ENCODE measurements at regions not wholly inside any gene's neighbourhood (a gene's known extent, or its start where the extent isn't known, plus 50 kb on each side); places are given as distances from the start of the nearest gene placed in this dataset.
"Not testable (repeated sequence)": the region's sequence is repeated elsewhere in the genome, so short reads cannot be mapped to it uniquely, and the experiment has no call there.

DNA sequence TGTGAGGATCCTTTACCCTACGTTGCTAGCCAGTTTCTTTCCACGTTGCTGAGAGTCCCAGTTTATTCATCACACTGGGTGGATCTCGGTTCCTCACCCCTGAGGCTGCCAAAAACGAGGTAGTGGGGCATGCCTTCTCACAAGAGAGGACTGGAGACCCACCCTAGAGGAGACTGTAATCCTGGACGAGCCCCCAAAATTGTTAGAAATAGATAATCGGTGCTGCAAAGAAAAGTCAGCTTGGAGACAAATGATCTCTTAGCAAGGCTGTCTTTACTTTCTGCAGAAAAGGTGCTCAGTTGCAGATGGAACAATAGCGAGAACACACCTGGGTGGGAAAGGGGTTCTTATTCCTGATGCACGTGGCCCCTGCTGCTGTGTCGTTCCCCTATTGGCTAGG, 101.8 kb downstream of the TMEM167A start:
- DNase-seq: peak; percentile 18
- no peaks in the 10 kb centered on the region for H4K20me1 ChIP-seq (ENCODE audit: insufficient read depth, low read length)
- no peak for ATAC-seq (ENCODE audit: insufficient read depth, low read depth)
- H3K9ac ChIP-seq (ENCODE audit: low read depth, low read length): no peak overlapping the region
- H3K9me3 ChIP-seq (ENCODE audit: insufficient read depth, low read length, severe bottlenecking): peaks cover 20% of the 10 kb centered on the region
- no peaks in the 10 kb centered on the region for H3K79me2 ChIP-seq (ENCODE audit: insufficient read depth, low read length)
- TF ChIP-seq, protein P1, sequence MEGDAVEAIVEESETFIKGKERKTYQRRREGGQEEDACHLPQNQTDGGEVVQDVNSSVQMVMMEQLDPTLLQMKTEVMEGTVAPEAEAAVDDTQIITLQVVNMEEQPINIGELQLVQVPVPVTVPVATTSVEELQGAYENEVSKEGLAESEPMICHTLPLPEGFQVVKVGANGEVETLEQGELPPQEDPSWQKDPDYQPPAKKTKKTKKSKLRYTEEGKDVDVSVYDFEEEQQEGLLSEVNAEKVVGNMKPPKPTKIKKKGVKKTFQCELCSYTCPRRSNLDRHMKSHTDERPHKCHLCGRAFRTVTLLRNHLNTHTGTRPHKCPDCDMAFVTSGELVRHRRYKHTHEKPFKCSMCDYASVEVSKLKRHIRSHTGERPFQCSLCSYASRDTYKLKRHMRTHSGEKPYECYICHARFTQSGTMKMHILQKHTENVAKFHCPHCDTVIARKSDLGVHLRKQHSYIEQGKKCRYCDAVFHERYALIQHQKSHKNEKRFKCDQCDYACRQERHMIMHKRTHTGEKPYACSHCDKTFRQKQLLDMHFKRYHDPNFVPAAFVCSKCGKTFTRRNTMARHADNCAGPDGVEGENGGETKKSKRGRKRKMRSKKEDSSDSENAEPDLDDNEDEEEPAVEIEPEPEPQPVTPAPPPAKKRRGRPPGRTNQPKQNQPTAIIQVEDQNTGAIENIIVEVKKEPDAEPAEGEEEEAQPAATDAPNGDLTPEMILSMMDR (IDR thresholded peaks at IDR 0.05; ENCODE audit: borderline replicate concordance, extremely low read depth, low read length, poor library complexity, severe bottlenecking): no peak
- no peak for TF ChIP-seq EZH2 (IDR thresholded peaks at IDR 0.05; ENCODE audit: borderline replicate concordance, low read depth, low read length, severe bottlenecking)
- 0 out of 4 replicates have a peak overlapping the region, but pooled peaks of 1 of the 2 experiments have one; percentile 11 for H3K4me3 ChIP-seq (ENCODE audit: low read depth in 1 of 2, low read length in 2 of 2)
- H3K27me3 ChIP-seq (ENCODE audit: insufficient read depth, low read length, poor library complexity): no peaks in the 10 kb centered on the region
- no peak overlapping the region for H3K27ac ChIP-seq (ENCODE audit: low read length)
- H3K4me1 ChIP-seq (ENCODE audit: insufficient read depth, low read length): no peaks in the 10 kb centered on the region
- no peak overlapping the region for H2AFZ ChIP-seq (ENCODE audit: low read depth, low read length)
- H3K4me2 ChIP-seq (ENCODE audit: insufficient read depth, low read length): no peak overlapping the region
- H3K36me3 ChIP-seq (ENCODE audit: insufficient read depth, low read length): no peaks in the 10 kb centered on the region

DNA sequence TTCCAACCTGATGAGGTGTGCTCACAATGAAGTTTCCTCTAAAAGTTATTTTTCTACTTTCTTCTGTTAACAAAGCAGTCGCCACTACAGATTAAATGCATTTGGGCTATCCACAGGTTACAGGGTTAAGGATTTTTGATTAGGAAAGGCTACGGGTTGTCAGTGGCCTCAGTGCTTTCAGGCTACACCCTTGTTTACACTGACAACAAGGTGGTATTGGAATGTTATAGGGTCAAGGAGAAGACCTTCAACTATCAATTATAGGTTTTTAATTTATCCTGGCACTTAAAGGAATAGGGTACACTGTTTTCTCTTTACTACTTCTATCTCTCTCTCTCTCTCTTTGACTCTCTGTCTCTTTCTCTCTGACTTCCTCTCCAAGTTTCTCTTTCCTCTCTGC, 102.8 kb downstream of the TMEM167A start:
- H4K20me1 ChIP-seq (ENCODE audit: insufficient read depth, low read length); H3K4me2 ChIP-seq (ENCODE audit: insufficient read depth, low read length); DNase-seq; H3K27me3 ChIP-seq (ENCODE audit: insufficient read depth, low read length, poor library complexity); H3K36me3 ChIP-seq (ENCODE audit: insufficient read depth, low read length); H2AFZ ChIP-seq (ENCODE audit: low read depth, low read length); H3K4me3 ChIP-seq (ENCODE audit: low read depth in 1 of 2, low read length in 2 of 2); H3K4me1 ChIP-seq (ENCODE audit: insufficient read depth, low read length); H3K9ac ChIP-seq (ENCODE audit: low read depth, low read length); ATAC-seq (ENCODE audit: insufficient read depth, low read depth); H3K79me2 ChIP-seq (ENCODE audit: insufficient read depth, low read length); H3K27ac ChIP-seq (ENCODE audit: low read length): not testable (repeated sequence)
- H3K9me3 ChIP-seq (ENCODE audit: insufficient read depth, low read length, severe bottlenecking): peaks cover 20% of the 10 kb centered on the region

DNA sequence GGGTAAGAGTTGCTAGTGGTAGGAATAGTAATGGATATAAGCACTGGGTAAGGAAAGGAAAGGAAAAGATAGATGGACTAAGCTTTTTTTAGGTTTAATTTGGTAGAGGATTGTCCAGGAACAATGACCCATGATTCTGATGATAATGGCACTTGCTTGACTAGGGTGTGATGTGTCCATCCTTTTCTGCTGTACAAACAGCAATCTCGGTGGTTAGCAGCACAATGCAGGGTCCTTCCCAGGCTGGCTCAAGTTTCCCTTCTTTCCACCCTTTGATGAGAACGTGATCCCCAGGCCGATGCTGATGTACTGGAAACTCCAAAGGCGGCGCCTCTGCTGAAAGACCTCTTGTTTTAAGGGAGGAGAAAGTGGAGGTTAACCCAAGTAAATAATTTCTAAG, 105.3 kb downstream of the TMEM167A start:
- Histone ChIP-seq H3K27me3 (ENCODE audit: insufficient read depth, low read length, poor library complexity) (no peaks in the 10 kb centered on the region), H3K9me3 (ENCODE audit: insufficient read depth, low read length, severe bottlenecking) (peaks cover 20% of the 10 kb centered on the region), H3K27ac (ENCODE audit: low read length) (no peak overlapping the region), H3K4me3 (ENCODE audit: low read depth in 1 of 2, low read length in 2 of 2) (no peak overlapping the region), H3K9ac (ENCODE audit: low read depth, low read length) (no peak overlapping the region), H4K20me1 (ENCODE audit: insufficient read depth, low read length) (no peaks in the 10 kb centered on the region), H3K36me3 (ENCODE audit: insufficient read depth, low read length) (no peaks in the 10 kb centered on the region), H3K4me2 (ENCODE audit: insufficient read depth, low read length) (no peak overlapping the region), H3K79me2 (ENCODE audit: insufficient read depth, low read length) (no peaks in the 10 kb centered on the region), H2AFZ (ENCODE audit: low read depth, low read length) (no peak overlapping the region), H3K4me1 (ENCODE audit: insufficient read depth, low read length) (peaks cover 8% of the 10 kb centered on the region)
- ATAC-seq (ENCODE audit: insufficient read depth, low read depth) (no peak), DNase-seq (no peak)
- TF ChIP-seq, protein P1 (IDR thresholded peaks at IDR 0.05; ENCODE audit: borderline replicate concordance, extremely low read depth, low read length, poor library complexity, severe bottlenecking): no peak
- TF ChIP-seq EZH2 (IDR thresholded peaks at IDR 0.05; ENCODE audit: borderline replicate concordance, low read depth, low read length, severe bottlenecking): no peak

DNA sequence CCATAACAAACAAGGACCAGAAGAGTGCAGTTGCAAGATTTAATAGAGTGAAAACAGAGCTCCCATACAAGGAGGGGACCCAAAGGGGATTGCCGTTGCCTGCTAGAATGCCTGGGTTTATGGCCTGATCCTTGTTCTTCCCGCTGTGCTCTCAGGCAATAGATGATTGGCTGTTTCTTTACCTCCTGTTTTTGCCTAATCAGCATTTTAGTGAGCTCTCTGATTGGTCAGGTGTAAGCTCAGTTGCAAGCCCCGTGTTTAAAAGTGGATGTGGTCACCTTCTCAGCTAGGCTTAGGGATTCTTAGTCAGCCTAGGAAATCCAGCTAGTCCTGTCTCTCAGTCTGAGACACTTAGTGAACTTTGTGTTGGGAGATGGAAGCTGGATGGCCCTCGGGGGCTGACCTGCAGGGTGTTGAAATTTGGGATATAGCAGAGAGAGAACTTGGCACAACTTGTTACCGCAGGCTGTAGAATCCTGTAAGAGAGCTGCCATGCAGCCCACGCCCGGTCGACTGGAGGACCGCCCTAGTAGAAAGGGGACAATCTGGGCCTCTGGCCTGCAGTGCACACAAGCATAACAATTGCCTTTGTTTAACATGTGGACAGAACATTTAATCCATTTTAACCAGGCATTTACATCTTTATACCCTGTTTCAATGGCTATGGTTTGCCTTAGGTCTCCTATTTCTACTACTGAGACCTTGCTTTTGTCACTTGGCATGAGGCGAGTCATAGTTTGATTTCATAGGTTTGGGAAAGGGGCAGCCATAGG, 106.0 kb downstream of the TMEM167A start:
- H3K9ac ChIP-seq (ENCODE audit: low read depth, low read length); H3K4me3 ChIP-seq (ENCODE audit: low read depth in 1 of 2, low read length in 2 of 2); H3K27me3 ChIP-seq (ENCODE audit: insufficient read depth, low read length, poor library complexity); H3K79me2 ChIP-seq (ENCODE audit: insufficient read depth, low read length); H3K27ac ChIP-seq (ENCODE audit: low read length); H3K4me2 ChIP-seq (ENCODE audit: insufficient read depth, low read length); H4K20me1 ChIP-seq (ENCODE audit: insufficient read depth, low read length); H3K4me1 ChIP-seq (ENCODE audit: insufficient read depth, low read length); ATAC-seq (ENCODE audit: insufficient read depth, low read depth); DNase-seq; H3K36me3 ChIP-seq (ENCODE audit: insufficient read depth, low read length); H2AFZ ChIP-seq (ENCODE audit: low read depth, low read length): not testable (repeated sequence)
- peaks cover 18% of the 10 kb centered on the region for H3K9me3 ChIP-seq (ENCODE audit: insufficient read depth, low read length, severe bottlenecking)

DNA sequence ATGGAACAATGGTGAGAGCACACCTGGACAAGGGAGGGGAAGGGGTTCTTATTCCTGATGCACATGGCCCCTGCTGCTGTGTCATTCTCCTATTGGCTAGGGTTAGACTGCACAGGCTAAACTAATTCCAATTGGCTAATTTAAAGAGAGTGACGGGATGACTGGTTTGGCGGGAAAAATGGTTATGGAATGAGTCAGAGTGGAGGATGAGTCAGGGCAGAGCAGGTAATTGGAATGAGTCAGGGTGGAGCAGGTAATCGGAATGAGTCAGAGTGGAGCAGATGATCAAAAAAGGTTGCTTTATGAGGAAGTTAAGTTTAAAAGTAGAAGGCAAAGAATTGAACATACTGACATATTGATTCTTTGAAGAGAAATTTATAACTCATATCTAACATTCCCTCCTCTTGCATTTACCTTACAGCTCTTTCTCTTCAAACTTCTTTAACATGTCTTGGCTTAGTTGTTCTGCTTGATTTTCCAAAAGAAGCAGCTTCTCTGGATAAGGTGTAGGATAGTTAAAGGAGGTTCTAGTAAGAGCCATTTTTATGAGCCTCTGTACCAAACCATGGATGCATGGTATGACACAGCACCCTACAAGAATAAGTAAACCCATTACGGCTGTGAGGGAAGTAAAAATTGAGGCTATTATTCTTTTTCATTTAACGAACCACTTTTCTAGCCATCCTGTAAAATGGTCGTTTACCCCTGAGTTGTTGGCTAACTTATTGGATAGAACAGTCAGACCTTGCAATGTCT, 107.8 kb downstream of the TMEM167A start:
- H3K4me1 ChIP-seq (ENCODE audit: insufficient read depth, low read length); H3K27ac ChIP-seq (ENCODE audit: low read length); H3K79me2 ChIP-seq (ENCODE audit: insufficient read depth, low read length); H4K20me1 ChIP-seq (ENCODE audit: insufficient read depth, low read length); DNase-seq; ATAC-seq (ENCODE audit: insufficient read depth, low read depth); H3K27me3 ChIP-seq (ENCODE audit: insufficient read depth, low read length, poor library complexity); H3K9me3 ChIP-seq (ENCODE audit: insufficient read depth, low read length, severe bottlenecking); H3K4me3 ChIP-seq (ENCODE audit: low read depth in 1 of 2, low read length in 2 of 2); H3K9ac ChIP-seq (ENCODE audit: low read depth, low read length); H3K4me2 ChIP-seq (ENCODE audit: insufficient read depth, low read length); H3K36me3 ChIP-seq (ENCODE audit: insufficient read depth, low read length); H2AFZ ChIP-seq (ENCODE audit: low read depth, low read length): not testable (repeated sequence)

Data from DND-41 (cell line).